Lower leg skin (tissue), 3 donors: ENCODE measurements at regions not wholly inside any gene's neighbourhood (a gene's known extent, or its start where the extent isn't known, plus 50 kb on each side); places are given as distances from the start of the nearest gene placed in this dataset.
"Not testable (repeated sequence)": the region's sequence is repeated elsewhere in the genome, so short reads cannot be mapped to it uniquely, and the experiment has no call there.

ENCODE experiments used
- CTCF ChIP-seq, 3 donors: fragments of 450-650 bp; IDR thresholded peaks; one replicate each; pipeline ENCODE4 v1.5.1; 2016; ENCODE audit warnings: antibody characterized with exemption in 3 of 3, mild to moderate bottlenecking in 3 of 3, moderate library complexity in 2 of 3
- POLR2A ChIP-seq, 2 donors: fragments of 450-650 bp; IDR thresholded peaks; one replicate each; pipeline ENCODE4 v1.6.1; 2016 to 2017; ENCODE audit warnings: antibody characterized with exemption in 2 of 2, mild to moderate bottlenecking in 1 of 2, moderate library complexity in 1 of 2

GRCh38 chr6:163858870-163859269 is 444.4 kb downstream of the QKI start:
- not testable (repeated sequence) for TF ChIP-seq CTCF, POLR2A (IDR thresholded peaks at IDR 0.05)
